Tibial artery (tissue), 4 donors: ENCODE measurements at regions not wholly inside any gene's neighbourhood (a gene's known extent, or its start where the extent isn't known, plus 50 kb on each side); places are given as distances from the start of the nearest gene placed in this dataset.

Experiments used
- DNase-seq, 2 donors: peaks; one replicate each; pipeline ENCODE4 v3.0.0-alpha.2; 2019
- H3K27ac ChIP-seq, 2 donors: fragments of 200-600 bp; sonication (generic) in 1 of 2; 1 replicate in 1 of 2; 2 replicates in 1 of 2; pipeline ENCODE4 v1.5.1; 2018 to 2019; ENCODE audit warnings: mild to moderate bottlenecking in 1 of 2
- H3K27me3 ChIP-seq, 2 donors: fragments of 200-600 bp; sonication (generic) in 1 of 2; one replicate each; pipeline versions ENCODE4 v1.5.1 to v1.6.0; 2016 to 2019
- H3K36me3 ChIP-seq, 3 donors: fragments of 200-600 bp; sonication (generic) in 2 of 3; one replicate each; pipeline ENCODE4 v1.5.1; 2016 to 2019; ENCODE audit warnings: mild to moderate bottlenecking in 2 of 3
- H3K4me1 ChIP-seq, 4 donors: fragments of 200-600 bp; sonication (generic) in 2 of 4; 1 replicate in 3 of 4; 2 replicates in 1 of 4; pipeline ENCODE4 v1.5.1; 2016 to 2019
- H3K4me3 ChIP-seq, 2 donors: fragments of 200-600 bp; sonication (generic) in 1 of 2; 1 replicate in 1 of 2; 2 replicates in 1 of 2; pipeline ENCODE4 v1.5.1; 2018 to 2019; ENCODE audit warnings: mild to moderate bottlenecking in 2 of 2
- H3K9me3 ChIP-seq, 3 donors: fragments of 200-600 bp; sonication (generic) in 1 of 3; one replicate each; pipeline ENCODE4 v1.5.1; 2016 to 2019
- intact Hi-C: fragments of 100-400 bp; cut with DNase I; formaldehyde crosslinking; loops from one replicate; pipeline ENCODE4 v1.15.0; 2023; ENCODE audit warnings: low total_unique reads
- TF ChIP-seq, protein P1 (sequence below), 2 experiments: fragments of 200-600 bp in 1 of 2; fragments of 450-650 bp in 1 of 2; IDR thresholded peaks; one replicate each; pipeline ENCODE4 v1.5.1; 2017 to 2019; ENCODE audit warnings: antibody characterized with exemption in 2 of 2, mild to moderate bottlenecking in 1 of 2, moderate library complexity in 1 of 2

DNA sequence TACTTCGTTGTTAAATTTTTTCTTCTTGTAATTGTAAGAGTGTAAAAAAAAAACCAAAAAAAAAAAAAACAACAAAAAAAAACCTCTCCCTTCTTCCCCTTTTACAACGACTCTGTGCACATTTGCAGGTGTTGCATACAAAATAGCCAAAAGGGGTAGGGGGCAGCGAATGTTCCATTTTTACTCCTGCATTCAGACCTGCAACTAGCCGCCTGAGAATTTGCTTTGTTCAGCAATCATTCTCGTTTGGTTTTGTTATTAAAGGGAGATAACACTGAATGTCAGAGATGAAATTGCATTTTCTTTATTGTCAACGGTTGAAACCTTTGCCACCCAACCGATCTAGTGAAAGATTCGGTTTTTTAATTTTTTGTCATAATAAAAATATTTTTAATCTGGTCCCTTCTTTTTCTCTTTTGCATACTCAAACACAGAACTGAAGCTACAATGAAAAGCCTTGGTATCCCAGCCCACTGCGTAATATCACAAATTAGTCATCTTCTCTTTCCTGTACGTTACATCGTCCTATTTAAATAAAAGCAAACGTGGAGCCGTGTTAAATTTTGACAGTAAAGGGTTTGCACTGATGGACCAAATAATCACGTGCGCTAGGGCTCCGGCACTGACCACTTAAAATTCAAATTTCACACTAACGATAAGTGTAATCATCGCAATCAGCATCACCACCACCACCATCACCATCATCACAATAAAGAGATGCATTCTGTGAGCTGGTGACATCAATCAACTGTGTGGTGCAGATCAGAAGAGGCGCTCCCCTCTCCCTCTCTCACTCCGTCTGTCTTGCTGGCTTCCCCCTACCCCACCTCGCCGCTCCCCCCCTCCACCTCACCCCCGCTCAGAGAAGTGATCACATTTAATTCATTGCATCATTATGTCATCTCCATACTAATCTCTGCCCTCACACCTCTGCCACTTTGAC lies 406.2 kb upstream of the PSMD7 start:
- TF ChIP-seq, protein P1, sequence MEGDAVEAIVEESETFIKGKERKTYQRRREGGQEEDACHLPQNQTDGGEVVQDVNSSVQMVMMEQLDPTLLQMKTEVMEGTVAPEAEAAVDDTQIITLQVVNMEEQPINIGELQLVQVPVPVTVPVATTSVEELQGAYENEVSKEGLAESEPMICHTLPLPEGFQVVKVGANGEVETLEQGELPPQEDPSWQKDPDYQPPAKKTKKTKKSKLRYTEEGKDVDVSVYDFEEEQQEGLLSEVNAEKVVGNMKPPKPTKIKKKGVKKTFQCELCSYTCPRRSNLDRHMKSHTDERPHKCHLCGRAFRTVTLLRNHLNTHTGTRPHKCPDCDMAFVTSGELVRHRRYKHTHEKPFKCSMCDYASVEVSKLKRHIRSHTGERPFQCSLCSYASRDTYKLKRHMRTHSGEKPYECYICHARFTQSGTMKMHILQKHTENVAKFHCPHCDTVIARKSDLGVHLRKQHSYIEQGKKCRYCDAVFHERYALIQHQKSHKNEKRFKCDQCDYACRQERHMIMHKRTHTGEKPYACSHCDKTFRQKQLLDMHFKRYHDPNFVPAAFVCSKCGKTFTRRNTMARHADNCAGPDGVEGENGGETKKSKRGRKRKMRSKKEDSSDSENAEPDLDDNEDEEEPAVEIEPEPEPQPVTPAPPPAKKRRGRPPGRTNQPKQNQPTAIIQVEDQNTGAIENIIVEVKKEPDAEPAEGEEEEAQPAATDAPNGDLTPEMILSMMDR (IDR thresholded peaks at IDR 0.05): no peak
- H3K9me3 ChIP-seq: no peaks in the 10 kb centered on the region
- H3K27me3 ChIP-seq: peaks cover 0 to 7% of the 10 kb centered on the region in 2 donors
- peaks cover 0 to 6% (median 0%) of the 10 kb centered on the region in 4 donors for H3K4me1 ChIP-seq
- intact Hi-C loops: no loop called here
- H3K27ac ChIP-seq: peak overlapping the region; percentile 36 to 70
- H3K36me3 ChIP-seq: no peaks in the 10 kb centered on the region
- H3K4me3 ChIP-seq: peak overlapping the region; percentile 31 to 38
- no peak for DNase-seq

DNA sequence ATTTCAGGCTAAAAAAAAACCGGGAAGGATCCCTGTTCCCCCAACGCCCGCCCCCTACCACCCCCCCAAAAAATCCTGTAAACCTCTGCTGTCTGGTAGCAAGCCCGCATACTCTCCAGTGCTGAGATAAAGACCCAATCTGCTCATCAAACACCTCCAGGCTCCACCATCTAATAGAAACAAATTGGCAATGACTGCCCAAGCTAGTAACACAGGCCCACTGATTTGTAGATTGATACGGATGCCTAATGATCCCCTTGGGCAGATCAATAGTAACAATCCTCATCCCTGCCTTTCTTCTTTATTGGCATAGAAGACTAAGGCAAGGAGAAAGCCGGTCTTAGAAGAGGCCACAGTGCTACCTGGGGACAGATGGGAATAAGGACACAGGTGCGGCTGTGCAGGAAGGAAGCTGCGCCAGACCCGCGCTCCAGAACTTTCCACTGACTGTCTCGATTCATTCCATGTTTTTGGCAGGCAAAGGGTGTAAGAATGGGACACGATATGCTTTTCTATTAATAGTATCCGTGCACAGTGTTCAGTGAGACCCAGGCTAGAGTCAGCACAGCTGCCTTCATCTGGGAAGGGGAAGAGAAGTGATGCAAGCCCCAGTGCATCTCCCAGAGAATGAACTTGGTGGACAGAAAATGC lies 407.6 kb upstream of the PSMD7 start:
- H3K27me3 ChIP-seq: peaks cover 0 to 7% of the 10 kb centered on the region in 2 donors
- DNase-seq: no peak
- H3K4me3 ChIP-seq: peak overlapping the region; percentile 12 to 31
- no peaks in the 10 kb centered on the region for H3K9me3 ChIP-seq
- intact Hi-C loops: loop anchor here (10.0 kb wide), 1 partner anchor 1384 kb away; no protein-coding TSS in a partner anchor
- TF ChIP-seq, protein P1 (IDR thresholded peaks at IDR 0.05): no peak
- peak overlapping the region; percentile 29 to 70 for H3K27ac ChIP-seq
- H3K36me3 ChIP-seq: no peaks in the 10 kb centered on the region
- peaks cover 0 to 6% (median 0%) of the 10 kb centered on the region in 4 donors for H3K4me1 ChIP-seq

DNA sequence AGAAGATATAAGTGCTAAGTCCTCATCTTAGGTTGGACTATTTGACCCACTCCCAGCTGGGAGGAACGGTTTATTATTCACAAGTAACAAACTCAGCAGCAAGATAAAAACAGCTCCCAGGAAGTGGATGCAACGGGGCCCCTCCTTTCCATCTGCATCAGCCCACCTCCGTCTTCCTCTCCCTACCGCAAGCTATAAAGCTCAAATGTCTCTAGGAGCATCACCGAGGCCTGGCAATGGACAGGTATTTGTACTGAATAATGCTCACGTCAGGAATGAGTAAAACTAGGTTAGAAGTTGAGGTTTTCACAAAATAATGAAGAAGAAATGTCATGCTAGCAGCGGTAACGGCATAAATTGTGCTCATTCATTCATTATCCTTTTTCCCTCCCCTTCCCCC lies 408.7 kb upstream of the PSMD7 start:
- Histone ChIP-seq H3K27me3 (peaks cover 0 to 7% of the 10 kb centered on the region in 2 donors), H3K4me1 (peaks cover 0 to 6% (median 0%) of the 10 kb centered on the region in 4 donors), H3K4me3 (peak overlapping the region; percentile 12 to 31), H3K27ac (peak overlapping the region; percentile 29 to 70), H3K9me3 (no peaks in the 10 kb centered on the region), H3K36me3 (no peaks in the 10 kb centered on the region)
- no peak for DNase-seq
- TF ChIP-seq, protein P1 (IDR thresholded peaks at IDR 0.05): no peak
- intact Hi-C loops: loop anchor here (10.0 kb wide), 1 partner anchor 1383 kb away; no protein-coding TSS in a partner anchor

- TF ChIP-seq, protein P1 (IDR thresholded peaks at IDR 0.05): no peak
- no peaks in the 10 kb centered on the region for H3K9me3 ChIP-seq
- H3K27me3 ChIP-seq: peaks cover 0 to 4% of the 10 kb centered on the region in 2 donors
- peak overlapping the region in 1 of 2 donors; percentile 32 for H3K4me3 ChIP-seq
- no peak for DNase-seq
- H3K27ac ChIP-seq: peak overlapping the region; percentile 29 to 70
- peaks cover 0 to 6% (median 0%) of the 10 kb centered on the region in 4 donors for H3K4me1 ChIP-seq
- no peaks in the 10 kb centered on the region for H3K36me3 ChIP-seq
- intact Hi-C loops: loop anchor here (10.0 kb wide), 1 partner anchor 1382 kb away; no protein-coding TSS in a partner anchor
These were observed 410.2 kb upstream of the PSMD7 start for GRCh38 chr16:73886426-73886825.

GRCh38 chr16:73885319-73885718 lies 411.3 kb upstream of the PSMD7 start:
- intact Hi-C loops: loop anchor here (10.0 kb wide), 1 partner anchor 1381 kb away; no protein-coding TSS in a partner anchor
- TF ChIP-seq, protein P1 (IDR thresholded peaks at IDR 0.05): no peak
- Histone ChIP-seq H3K27me3 (no peaks in the 10 kb centered on the region), H3K4me1 (no peaks in the 10 kb centered on the region), H3K4me3 (peak overlapping the region in 1 of 2 donors; percentile 32), H3K36me3 (no peaks in the 10 kb centered on the region), H3K9me3 (no peaks in the 10 kb centered on the region), H3K27ac (peak overlapping the region; percentile 29 to 70)
- no peak for DNase-seq
